ENCODE measurements at regions not wholly inside any gene's neighbourhood (a gene's known extent, or its start where the extent isn't known, plus 50 kb on each side); places are given as distances from the start of the nearest gene placed in this dataset.

DNA sequence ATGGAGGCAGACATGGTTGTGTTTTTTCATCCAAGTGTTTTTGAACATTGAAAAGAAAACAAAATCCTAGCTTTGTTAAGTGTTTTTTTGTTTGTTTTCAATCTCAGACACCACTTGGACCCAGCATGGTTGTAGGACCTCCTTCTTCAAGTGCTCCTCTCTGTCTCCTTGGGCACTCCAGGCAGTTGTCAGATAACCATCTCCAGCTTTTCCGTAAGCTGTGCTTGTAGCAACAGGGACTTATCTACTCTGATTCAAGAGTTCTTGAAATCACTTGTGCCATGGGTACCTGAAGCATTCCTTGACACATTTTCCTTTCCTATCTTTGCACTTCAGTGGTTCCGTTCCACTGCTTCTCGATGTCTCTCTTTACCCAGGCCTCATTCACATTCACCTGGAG is 334.9 kb upstream of the DDX53 start:
- DNase-seq (ENCODE audit: low read depth): no peak
- no peak for TF ChIP-seq CTCF (conservative IDR thresholded peaks at IDR 0.05; ENCODE audit: low read depth, low read length)
- no peak overlapping the region for H3K4me3 ChIP-seq (ENCODE audit: low read depth, low read length)

GRCh38 chrX:22665818-22666217 is 333.9 kb upstream of the DDX53 start:
- no peak overlapping the region for H3K4me3 ChIP-seq (ENCODE audit: low read depth, low read length)
- no peak for DNase-seq (ENCODE audit: low read depth)
- TF ChIP-seq CTCF (conservative IDR thresholded peaks at IDR 0.05; ENCODE audit: low read depth, low read length): no peak

GRCh38 chrX:22666441-22666840 is 333.3 kb upstream of the DDX53 start:
- H3K4me3 ChIP-seq (ENCODE audit: low read depth, low read length): no peak overlapping the region
- TF ChIP-seq CTCF (conservative IDR thresholded peaks at IDR 0.05; ENCODE audit: low read depth, low read length): peak; percentile 55
- peak; percentile 68 for DNase-seq (ENCODE audit: low read depth)

DNA sequence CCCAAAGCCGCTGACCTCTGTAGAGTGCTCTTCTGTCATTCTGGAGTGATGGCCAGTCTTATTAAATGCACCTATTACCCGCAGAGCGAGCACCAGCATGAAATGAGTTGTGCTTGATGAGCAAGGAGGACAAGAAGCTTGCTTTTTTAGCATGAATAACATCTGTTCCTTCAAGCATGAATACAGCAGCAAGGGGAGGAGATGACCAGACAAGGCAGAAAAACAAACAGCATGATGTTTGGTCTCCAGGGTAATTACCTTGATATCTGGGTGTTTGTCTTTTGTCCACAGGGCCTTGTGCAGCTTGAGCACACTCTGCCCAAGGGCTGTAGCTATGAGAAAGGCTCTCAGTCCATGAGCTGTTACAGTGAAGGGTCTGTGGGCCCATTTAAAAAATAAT is 324.8 kb upstream of the DDX53 start:
- no peak for TF ChIP-seq CTCF (conservative IDR thresholded peaks at IDR 0.05; ENCODE audit: low read depth, low read length)
- no peak overlapping the region for H3K4me3 ChIP-seq (ENCODE audit: low read depth, low read length)
- DNase-seq (ENCODE audit: low read depth): no peak

- no peak overlapping the region for H3K4me3 ChIP-seq (ENCODE audit: low read depth, low read length)
- peak; percentile 91 for DNase-seq (ENCODE audit: low read depth)
- TF ChIP-seq CTCF (conservative IDR thresholded peaks at IDR 0.05; ENCODE audit: low read depth, low read length): no peak
Observed at GRCh38 chrX:22686138-22686541, 313.6 kb upstream of the DDX53 start.

- no peak for DNase-seq (ENCODE audit: low read depth)
- TF ChIP-seq CTCF (conservative IDR thresholded peaks at IDR 0.05; ENCODE audit: low read depth, low read length): no peak
- H3K4me3 ChIP-seq (ENCODE audit: low read depth, low read length): no peak overlapping the region
Observed at GRCh38 chrX:22689290-22689689, 310.5 kb upstream of the DDX53 start.

DNA sequence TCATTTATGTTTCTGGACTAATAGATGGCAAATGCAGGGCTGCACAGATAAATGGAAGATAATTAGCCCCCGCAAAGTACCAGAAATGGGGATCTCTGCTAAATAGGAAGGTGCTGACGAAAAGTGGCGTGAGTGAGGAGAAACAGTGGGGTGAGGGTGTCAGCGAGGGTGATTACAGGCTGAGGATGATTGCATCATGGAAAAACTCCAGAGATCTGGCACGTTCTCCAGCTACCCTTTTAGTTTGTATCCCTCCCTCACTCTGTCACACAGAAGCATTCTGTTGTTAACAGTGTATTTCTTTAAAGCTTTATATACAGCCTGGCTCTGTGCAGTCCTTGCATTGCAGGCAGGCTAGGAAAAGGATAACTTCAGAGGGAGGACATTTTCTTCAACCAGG is 309.6 kb upstream of the DDX53 start:
- TF ChIP-seq CTCF (conservative IDR thresholded peaks at IDR 0.05; ENCODE audit: low read depth, low read length): no peak
- DNase-seq (ENCODE audit: low read depth): no peak
- H3K4me3 ChIP-seq (ENCODE audit: low read depth, low read length): no peak overlapping the region
